Endothelial cell of umbilical vein (primary cell): ENCODE measurements at regions not wholly inside any gene's neighbourhood (a gene's known extent, or its start where the extent isn't known, plus 50 kb on each side); places are given as distances from the start of the nearest gene placed in this dataset.

ENCODE experiments used
- BruUV-seq: library from RNA; stranded (reverse); fragments of 400-500 nt; replicated peaks from 2 replicates; lab custom pipeline; 2021; lab: Mats Ljungman, UMichigan
- CTCF ChIA-PET: fragments of 300-600, 350-600 bp; sonication (Branson Sonifier 250); formaldehyde crosslinking; loops from one replicate; lab custom pipeline; 2021; ENCODE audit warnings: antibody characterized with exemption, inconsistent platforms; lab: Charles Lee
- POLR2A ChIA-PET: fragments of 300-600, 350-600 bp; sonication (Branson Sonifier 250); formaldehyde crosslinking; loops from one replicate; lab custom pipeline; 2021; ENCODE audit warnings: antibody characterized with exemption, inconsistent platforms; lab: Charles Lee
- DNase-seq: peaks from one replicate; pipeline ENCODE4 v3.0.0-alpha.2; 2011; ENCODE audit warnings: low read depth, low spot score
- FAIRE-seq: peaks from 2 replicates; lab custom pipeline; 2011; peaks lifted over from hg19 to GRCh38; lab: Jason Lieb, UNC
- H2AFZ ChIP-seq: 2 replicates; pipeline ENCODE4 v1.6.0; 2012; ENCODE audit warnings: low read depth, low read length, control low read depth, inconsistent platforms
- H3K27ac ChIP-seq: 2 replicates; pipeline ENCODE4 v1.5.1; 2011; ENCODE audit warnings: low read depth, mild to moderate bottlenecking, control low read depth, low read length, moderate library complexity; ENCODE audit not compliant: insufficient read depth
- H3K27me3 ChIP-seq, 2 experiments: 2 replicates each; pipeline versions ENCODE4 v1.6.0 to v1.6.1; 2011; ENCODE audit warnings: low read length in 2 of 2, mixed read lengths in 1 of 2; ENCODE audit not compliant: control insufficient read depth in 2 of 2, insufficient read depth in 2 of 2
- H3K36me3 ChIP-seq, 2 experiments: 2 replicates in 1 of 2; 3 replicates in 1 of 2; pipeline ENCODE4 v1.5.1; 2011; ENCODE audit warnings: low read length in 2 of 2, mild to moderate bottlenecking in 1 of 2, moderate library complexity in 1 of 2; ENCODE audit not compliant: control insufficient read depth in 2 of 2, insufficient read depth in 2 of 2; ENCODE audit errors: extremely low read depth in 1 of 2
- H3K4me1 ChIP-seq: 3 replicates; pipeline ENCODE4 v1.5.1; 2011; ENCODE audit warnings: mild to moderate bottlenecking, low read length; ENCODE audit not compliant: control insufficient read depth, insufficient read depth; ENCODE audit errors: extremely low read depth
- H3K4me2 ChIP-seq: 2 replicates; pipeline ENCODE4 v1.6.1; 2011; ENCODE audit warnings: low read length, control low read depth, mixed read lengths; ENCODE audit not compliant: insufficient read depth
- H3K4me3 ChIP-seq, 3 experiments: fragments of 200-600 bp in 1 of 3; sonication (generic), shearing (Covaris generic) in 1 of 3; replicated peaks in 1 of 3; 2 replicates each; pipeline ENCODE4 v1.5.1; 2011 to 2016; ENCODE audit warnings: control low read depth in 3 of 3, low read length in 3 of 3, mild to moderate bottlenecking in 2 of 3, inconsistent platforms in 1 of 3, low read depth in 1 of 3, moderate library complexity in 1 of 3; ENCODE audit not compliant: insufficient read depth in 1 of 3
- H3K79me2 ChIP-seq: 2 replicates; pipeline ENCODE4 v1.6.0; 2012; ENCODE audit warnings: low read length, inconsistent platforms; ENCODE audit not compliant: control insufficient read depth, insufficient read depth
- H3K9ac ChIP-seq: replicated peaks from 2 replicates; pipeline ENCODE3; 2011; ENCODE audit warnings: low read length, control low read depth; ENCODE audit not compliant: insufficient read depth; ENCODE audit errors: extremely low read depth
- H3K9me1 ChIP-seq: replicated peaks from 3 replicates; pipeline ENCODE4 v1.6.0; 2011; ENCODE audit warnings: mild to moderate bottlenecking, low read length; ENCODE audit not compliant: control insufficient read depth, insufficient read depth; ENCODE audit errors: extremely low read depth
- H3K9me3 ChIP-seq: replicated peaks from 2 replicates; pipeline ENCODE4 v1.5.1; 2012; ENCODE audit warnings: low read length, inconsistent platforms; ENCODE audit not compliant: control insufficient read depth, insufficient read depth
- H4K20me1 ChIP-seq: replicated peaks from 2 replicates; pipeline ENCODE3; 2011; ENCODE audit warnings: mild to moderate bottlenecking, low read length; ENCODE audit not compliant: control insufficient read depth, insufficient read depth; ENCODE audit errors: extremely low read depth
- EZH2 ChIP-seq: IDR thresholded peaks from 2 replicates; pipeline ENCODE4 v1.6.1; 2012; ENCODE audit warnings: borderline replicate concordance, low read depth, mild to moderate bottlenecking, moderate library complexity, low read length, inconsistent platforms; ENCODE audit not compliant: severe bottlenecking
- FOS ChIP-seq: IDR thresholded peaks from 2 replicates; pipeline ENCODE4 v1.6.1; 2011; ENCODE audit warnings: mild to moderate bottlenecking, low read length, moderate library complexity, borderline replicate concordance; ENCODE audit not compliant: insufficient read depth
- GATA2 ChIP-seq: IDR thresholded peaks from 2 replicates; pipeline ENCODE4 v1.7.0; 2011; ENCODE audit warnings: low read depth, mild to moderate bottlenecking, moderate library complexity, mixed read lengths, low read length; ENCODE audit not compliant: insufficient read length, insufficient read depth
- JUN ChIP-seq: IDR thresholded peaks from 2 replicates; pipeline ENCODE4 v1.6.1; 2011; ENCODE audit warnings: borderline replicate concordance, low read depth; ENCODE audit not compliant: insufficient read length, insufficient read depth
- MAX ChIP-seq: IDR thresholded peaks from 2 replicates; pipeline ENCODE4 v1.6.1; 2011; ENCODE audit not compliant: insufficient read depth, insufficient read length
- MYC ChIP-seq: IDR thresholded peaks from one replicate; pipeline ENCODE4 v1.6.1; 2011; ENCODE audit warnings: mild to moderate bottlenecking, low read depth, low read length
- POLR2A ChIP-seq: IDR thresholded peaks from 2 replicates; pipeline ENCODE4 v1.6.1; 2012; ENCODE audit warnings: low read depth, mild to moderate bottlenecking, control low read depth, low read length
- POLR2AphosphoS5 ChIP-seq: IDR thresholded peaks from 2 replicates; pipeline ENCODE4 v1.6.1; 2012; ENCODE audit warnings: low read depth, mild to moderate bottlenecking, control low read depth, low read length, moderate library complexity; ENCODE audit not compliant: insufficient read depth
- dilution Hi-C: fragments of 300-500 bp; cut with MboI; formaldehyde crosslinking; loops from one replicate; pipeline ENCODE4 v1.15.0; 2019; ENCODE audit warnings: low sequenced_read_pairs; ENCODE audit not compliant: extremely low pct_ligation_motif_present
- intact Hi-C: fragments of 100-400 bp; cut with micrococcal nuclease; formaldehyde crosslinking; loops from one replicate; pipeline ENCODE4 v1.10.0; 2022
- TF ChIP-seq, protein P1 (sequence below), 2 donors: IDR thresholded peaks; 1 replicate in 1 of 2; 2 replicates in 1 of 2; pipeline ENCODE4 v1.5.1; 2011; ENCODE audit warnings: low read length in 2 of 2, mild to moderate bottlenecking in 2 of 2, moderate library complexity in 2 of 2, control low read depth in 1 of 2, inconsistent platforms in 1 of 2, low read depth in 1 of 2; ENCODE audit not compliant: insufficient read depth in 1 of 2; ENCODE audit errors: extremely low read depth in 1 of 2

- no peak overlapping the region for H3K9ac ChIP-seq
- intact Hi-C loops (no loop called here), dilution Hi-C loops (no loop called here)
- no peaks in the 10 kb centered on the region for H4K20me1 ChIP-seq
- no peaks in the 10 kb centered on the region for H3K9me1 ChIP-seq
- H3K4me2 ChIP-seq: no peak overlapping the region
- no peaks in the 10 kb centered on the region for H3K4me1 ChIP-seq
- no peaks in the 10 kb centered on the region for H3K9me3 ChIP-seq
- no peak overlapping the region for H3K27ac ChIP-seq
- TF ChIP-seq MAX (no peak), FOS (no peak), EZH2 (no peak), POLR2AphosphoS5 (no peak), MYC (no peak), JUN (no peak), GATA2 (no peak), POLR2A (no peak)
- TF ChIP-seq, protein P1, sequence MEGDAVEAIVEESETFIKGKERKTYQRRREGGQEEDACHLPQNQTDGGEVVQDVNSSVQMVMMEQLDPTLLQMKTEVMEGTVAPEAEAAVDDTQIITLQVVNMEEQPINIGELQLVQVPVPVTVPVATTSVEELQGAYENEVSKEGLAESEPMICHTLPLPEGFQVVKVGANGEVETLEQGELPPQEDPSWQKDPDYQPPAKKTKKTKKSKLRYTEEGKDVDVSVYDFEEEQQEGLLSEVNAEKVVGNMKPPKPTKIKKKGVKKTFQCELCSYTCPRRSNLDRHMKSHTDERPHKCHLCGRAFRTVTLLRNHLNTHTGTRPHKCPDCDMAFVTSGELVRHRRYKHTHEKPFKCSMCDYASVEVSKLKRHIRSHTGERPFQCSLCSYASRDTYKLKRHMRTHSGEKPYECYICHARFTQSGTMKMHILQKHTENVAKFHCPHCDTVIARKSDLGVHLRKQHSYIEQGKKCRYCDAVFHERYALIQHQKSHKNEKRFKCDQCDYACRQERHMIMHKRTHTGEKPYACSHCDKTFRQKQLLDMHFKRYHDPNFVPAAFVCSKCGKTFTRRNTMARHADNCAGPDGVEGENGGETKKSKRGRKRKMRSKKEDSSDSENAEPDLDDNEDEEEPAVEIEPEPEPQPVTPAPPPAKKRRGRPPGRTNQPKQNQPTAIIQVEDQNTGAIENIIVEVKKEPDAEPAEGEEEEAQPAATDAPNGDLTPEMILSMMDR (IDR thresholded peaks at IDR 0.05; ENCODE audit: extremely low read depth in 1 of 2, insufficient read depth in 1 of 2, low read depth in 1 of 2, low read length in 2 of 2): no peak
- FAIRE-seq (no peak), DNase-seq (no peak)
- H3K4me3 ChIP-seq: no peak overlapping the region
- H3K36me3 ChIP-seq: no peaks in the 10 kb centered on the region
- no TSS peak for BruUV-seq
- no peaks in the 10 kb centered on the region for H3K27me3 ChIP-seq
- ChIA-PET CTCF (no interaction called here), POLR2A (no interaction called here)
- H3K79me2 ChIP-seq: no peaks in the 10 kb centered on the region
- H2AFZ ChIP-seq: no peak overlapping the region
These were observed 412.5 kb downstream of the ELAVL2 start for GRCh38 chr9:23413541-23413940.
